NCI-H774 (cell line): ENCODE measurements at regions not wholly inside any gene's neighbourhood (a gene's known extent, or its start where the extent isn't known, plus 50 kb on each side); places are given as distances from the start of the nearest gene placed in this dataset.
"Not testable (repeated sequence)": the region's sequence is repeated elsewhere in the genome, so short reads cannot be mapped to it uniquely, and the experiment has no call there.

Experiments
- DNase-seq: peaks from one replicate; lab custom pipeline; 2025; lab: John Stamatoyannopoulos, UW

DNA sequence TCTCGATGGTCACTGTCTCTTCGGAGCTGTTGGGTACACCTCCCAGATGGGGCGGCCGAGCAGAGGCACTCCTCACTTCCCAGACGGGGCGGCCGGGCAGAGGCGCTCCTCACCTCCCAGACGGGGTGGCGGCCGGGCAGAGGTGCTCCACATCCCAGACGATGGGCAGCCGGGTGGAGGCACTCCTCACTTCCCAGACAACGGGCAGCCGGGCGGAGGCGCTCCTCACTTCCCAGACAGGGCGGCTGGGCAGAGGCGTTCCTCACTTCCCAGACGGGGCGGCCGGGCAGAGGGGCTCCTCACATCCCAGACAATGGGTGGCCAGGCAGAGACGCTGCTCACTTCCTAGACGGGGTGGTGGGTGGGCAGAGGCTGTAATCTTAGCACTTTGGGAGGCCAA, 112.6 kb upstream of the EGR2 start:
- not testable (repeated sequence) for DNase-seq

DNA sequence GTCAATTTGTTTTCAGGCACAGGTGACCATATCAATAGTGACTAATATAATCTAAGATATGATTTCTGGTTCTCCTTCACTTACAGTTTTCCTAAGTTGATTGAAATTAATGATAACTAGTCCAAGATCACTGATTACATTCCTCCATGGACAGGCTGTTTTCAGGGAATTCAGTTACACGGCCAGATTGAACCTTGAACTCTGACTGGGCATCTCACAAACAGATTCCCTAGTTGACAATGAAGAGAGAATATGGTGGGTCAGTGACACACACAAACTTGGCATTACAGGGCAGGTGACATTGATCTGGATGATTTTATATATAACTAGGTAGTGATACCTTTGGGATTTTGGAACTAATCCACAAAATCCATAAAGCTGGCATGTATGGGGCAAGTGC, 110.2 kb upstream of the EGR2 start:
- DNase-seq: no peak

DNA sequence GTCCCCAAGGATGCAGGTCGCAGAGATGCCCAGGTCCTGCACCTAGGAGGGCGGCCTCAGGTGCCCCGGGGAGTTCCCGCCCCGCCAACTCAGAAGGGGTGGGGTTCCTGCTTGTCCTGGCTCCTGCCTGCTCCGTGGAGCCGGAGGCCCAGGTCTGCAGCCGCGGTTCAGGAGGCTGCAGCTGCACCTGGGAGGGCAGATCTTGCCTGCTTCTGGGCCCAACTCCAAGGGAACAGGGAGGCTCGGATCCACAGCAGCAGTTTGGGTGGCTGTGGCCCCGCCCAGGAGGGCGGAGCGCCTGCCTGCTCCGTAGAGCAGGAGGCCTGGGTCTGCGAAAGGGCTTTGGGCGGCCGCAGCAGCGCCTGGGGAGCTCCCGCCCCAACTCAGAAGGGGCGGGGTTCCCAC, 108.2 kb upstream of the EGR2 start:
- DNase-seq: peak; percentile 88

DNA sequence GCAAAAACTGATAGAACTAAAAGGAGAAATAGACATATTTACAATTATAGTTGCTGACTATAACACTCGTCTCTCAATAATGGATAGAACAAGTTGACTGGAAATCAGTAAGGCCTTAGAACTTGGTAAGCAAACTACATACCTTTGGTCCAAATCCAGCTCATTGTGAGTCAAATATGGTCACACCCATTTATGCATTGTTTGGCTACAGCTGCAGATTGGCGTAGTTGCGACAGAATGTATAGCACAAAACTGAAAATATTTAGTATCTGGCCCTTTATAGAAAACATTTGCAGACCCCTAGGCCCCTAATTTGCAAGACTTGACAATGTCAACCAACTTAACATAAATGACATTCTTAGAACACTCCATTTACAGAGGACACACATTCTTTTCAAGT, 103.6 kb upstream of the EGR2 start:
- DNase-seq: no peak

DNA sequence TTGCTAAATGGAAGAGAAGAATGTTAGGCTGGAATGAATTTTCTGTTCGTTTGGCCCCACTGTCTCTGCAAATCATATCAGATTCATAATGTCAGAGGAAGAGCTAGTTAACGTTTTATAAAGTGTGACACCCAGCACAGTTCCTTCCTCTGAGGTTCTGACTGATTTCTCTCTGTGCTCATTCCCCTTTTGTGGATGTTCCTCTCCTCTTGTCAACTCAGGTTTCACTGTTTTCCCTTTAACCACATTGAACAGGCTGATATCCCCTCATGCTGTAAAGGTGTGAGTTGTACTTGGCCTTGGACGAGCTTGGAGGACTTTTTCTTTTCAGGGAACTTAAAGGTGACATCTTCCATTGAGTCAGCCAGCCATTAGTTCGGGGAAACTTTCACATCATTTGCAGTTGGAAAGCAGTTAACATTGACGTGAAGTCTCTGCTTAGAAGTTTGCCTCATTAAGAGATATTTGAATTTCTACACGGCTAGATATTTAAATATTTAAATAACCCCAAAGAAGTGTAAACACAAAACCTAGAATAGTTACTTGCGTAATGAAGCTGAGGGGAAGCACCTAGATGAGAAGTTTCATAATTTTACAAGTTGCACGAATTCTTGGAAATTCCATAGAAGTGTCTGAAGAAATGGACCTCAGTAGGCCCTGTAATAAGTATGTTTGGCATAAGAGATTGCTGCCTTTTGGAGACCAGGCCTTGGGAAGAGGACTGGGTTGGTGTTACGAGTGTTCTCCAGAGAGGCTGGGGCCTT, 101.5 kb upstream of the EGR2 start:
- DNase-seq: no peak

DNA sequence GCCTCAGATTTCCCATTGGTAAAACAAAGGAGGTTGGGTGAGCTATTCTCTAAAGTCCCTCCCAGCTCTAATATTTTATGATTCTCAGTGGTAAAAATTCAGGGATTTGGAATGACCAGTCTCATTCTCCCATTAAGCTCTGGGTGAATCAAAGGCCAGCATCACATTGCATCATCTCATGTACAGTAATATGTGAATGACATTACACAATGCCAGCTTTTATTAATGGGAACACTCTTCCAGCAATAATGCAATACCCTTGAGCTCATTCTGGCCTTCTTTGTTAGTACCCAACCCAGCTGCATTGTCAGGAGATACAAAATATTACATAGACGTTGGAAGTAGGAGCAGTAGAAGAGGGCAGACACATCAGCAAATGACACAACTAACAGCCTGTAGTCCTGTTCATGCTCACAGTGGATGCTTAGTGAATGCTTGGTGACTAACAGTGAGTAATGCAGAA, 100.0 kb upstream of the EGR2 start:
- no peak for DNase-seq

DNA sequence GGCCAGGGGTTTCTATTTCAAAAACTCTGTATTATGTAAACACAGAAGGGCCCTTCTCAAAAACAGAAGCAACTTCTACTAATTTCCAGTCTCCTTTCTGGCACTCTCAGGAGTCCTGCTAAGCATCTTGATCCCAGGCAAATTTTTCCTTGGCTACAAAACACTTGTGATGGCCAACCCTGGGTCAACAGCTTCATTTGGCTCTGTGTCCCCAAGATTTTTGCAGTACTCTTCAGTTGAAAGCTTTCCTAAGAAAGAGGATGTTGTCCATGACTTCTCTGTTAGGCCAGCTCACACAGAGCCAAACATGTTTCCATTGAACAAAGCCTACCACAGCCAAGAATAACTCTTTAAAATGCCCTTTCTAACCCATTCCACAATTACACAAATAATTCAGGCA, 99.0 kb upstream of the EGR2 start:
- no peak for DNase-seq

DNA sequence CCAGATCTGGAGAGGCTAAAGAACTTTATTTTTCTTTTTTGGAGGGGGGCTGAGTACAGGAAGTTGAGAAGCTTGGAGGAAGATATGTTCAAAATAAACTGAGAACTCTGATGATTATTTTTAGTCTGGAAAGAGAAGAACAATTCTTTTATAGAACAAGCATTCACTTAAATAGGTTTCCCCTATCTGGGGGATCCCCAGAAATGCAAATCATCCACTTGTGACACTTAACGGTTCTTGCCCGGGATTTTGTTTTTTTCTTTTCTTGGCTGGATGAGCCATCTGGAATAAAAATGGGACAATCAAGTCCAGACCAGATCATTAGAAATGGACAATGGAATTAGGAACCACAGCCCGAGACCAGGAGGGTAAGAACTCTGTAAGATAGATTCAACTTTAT, 95.9 kb upstream of the EGR2 start:
- no peak for DNase-seq

DNA sequence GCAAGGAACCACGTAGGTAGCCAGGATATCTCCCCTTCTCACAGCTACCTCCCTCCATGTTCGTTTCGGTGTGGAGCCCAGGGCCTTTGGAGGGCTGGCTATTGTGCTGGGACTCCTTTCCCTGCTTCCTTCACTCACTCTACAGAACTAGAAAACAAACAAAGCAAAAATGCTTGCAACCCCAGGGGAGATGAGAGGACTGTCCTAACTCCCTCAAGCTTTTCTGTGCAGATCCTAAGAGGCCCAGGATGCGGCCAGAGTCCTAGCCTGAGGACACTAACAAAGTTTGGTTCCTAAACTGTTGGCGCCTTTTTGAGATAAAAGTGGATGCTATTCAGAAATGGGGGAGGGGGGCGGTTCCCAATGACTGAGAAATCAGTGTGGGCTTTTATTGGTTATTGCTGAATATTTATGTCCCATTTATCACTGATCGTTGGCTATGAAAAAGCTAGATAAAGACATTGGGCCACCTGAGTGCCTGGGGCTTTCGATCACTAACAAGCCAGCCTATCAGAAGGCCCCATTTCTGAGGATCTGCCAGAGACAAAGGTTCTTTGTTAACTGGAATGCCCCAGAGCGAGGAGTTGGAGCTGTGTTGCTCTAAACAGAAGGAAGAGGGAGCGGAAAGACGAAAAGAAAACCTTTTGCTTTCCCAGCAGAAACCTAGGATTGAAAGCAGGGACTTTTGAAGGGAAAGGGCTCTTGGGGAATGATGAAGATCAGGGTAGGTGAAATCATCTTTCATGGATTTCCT, 95.2 kb upstream of the EGR2 start:
- no peak for DNase-seq

DNA sequence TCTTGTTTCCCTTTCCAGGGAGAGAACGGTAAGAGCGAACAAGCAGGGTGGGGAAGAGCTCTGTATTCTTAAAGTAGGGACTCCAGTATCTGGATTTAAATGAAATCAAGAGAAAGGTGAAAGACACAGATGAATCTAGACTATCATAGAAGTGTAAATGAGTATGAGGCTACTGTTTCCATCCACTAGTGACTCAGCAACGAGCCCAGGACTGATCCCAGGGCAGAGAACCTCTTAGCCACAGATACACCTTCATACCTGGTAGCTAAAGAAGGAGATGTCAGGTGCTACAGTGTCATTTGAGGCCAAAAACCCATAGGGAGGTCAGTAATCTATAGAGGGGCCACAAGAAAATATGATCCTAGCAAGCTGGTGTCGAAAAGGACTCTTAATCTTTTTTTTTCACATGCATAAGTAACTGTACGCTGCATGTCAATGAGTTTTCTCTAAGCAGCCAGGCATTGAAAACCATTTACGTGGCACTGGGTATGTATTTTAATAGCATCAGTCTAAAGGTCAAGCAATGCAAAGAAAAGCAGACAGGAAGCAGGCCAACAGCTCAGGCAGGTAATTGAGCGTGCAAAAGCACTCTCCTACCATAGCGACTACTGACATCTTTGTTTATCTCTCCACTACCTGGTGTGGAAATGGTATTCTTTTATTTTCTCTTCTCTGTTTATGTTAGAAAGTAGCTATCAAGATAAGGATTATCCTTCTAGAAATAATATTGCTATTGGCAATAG, 91.5 kb upstream of the EGR2 start:
- DNase-seq: peak; percentile 57

DNA sequence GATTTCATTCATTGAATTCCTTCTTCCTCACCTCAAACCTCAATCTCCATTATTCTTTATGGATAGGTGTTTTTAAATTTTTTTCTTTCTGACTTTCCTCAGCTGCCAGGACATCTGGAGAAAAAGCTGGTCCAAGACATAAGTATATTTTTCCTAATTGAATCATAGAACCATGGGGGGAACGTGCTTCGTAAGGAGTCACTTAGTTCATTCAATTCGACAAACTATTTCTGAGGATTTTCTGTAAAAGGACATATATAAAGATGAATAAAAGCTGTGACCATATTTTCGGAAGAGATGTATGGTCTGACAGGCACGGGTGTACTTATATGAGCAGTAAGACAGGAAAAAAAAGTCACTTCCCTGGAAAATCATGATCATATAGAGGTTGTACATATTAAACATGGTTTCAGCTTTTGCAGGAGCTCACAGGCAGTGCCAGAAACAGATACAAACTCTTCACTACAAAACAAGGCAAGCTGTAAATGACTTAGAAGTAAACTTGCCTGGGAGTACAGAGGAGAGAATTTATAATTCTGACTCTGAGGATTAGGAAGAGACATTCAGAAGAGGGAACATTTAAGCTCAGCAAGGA, 88.2 kb upstream of the EGR2 start:
- DNase-seq: no peak

DNA sequence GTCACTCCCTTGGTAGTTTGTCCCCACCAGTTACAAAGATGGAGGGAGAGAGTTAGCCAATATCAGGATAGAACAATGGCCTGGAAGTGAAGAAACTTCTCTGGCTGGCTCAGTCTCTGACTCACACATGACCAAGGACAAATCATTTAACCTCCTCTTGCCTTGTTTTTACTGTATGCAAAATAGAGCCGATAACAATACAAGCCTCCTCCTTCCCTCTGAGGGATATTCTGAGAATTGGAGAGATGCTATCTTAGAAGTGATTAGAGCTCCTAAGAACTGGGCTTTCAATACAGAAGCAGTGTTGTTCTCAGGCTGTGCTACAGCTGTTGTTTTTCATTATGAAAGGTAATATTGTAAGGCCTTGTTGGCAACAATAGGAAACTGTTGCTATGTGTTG, 87.7 kb upstream of the EGR2 start:
- DNase-seq: no peak

DNA sequence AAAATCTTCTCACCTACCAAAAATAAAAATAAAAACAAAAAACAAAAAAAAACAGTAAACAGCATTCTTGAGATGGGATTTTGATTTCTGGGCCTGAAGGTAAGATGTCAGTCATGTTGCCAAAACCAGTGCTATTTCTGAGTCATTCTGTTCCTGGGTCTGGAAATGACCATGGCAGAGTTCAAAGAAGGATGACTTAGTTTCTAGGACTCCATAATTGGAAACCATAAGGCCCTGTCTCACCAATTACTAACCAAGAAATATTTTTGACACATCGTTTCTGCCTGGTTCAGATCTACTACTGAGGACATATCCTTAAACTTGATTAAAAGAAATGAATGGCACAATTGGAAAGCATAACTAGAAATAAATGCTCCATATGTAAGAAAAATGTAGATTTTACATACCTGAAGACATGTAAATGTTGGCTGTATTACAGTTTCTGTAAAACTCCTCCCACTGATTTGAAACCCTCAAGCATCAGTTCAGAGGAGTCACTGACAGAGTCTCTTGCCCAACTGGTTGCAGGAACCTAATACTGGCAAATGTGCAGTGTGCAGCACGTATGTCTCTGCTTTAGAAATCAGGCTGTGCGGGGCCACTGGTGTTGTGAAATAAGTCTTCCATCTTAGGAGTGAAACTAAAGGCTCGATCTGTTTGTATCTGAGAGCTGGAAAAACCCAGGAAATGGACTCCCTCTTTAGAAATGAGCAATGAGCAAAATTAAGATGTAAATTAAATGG, 84.8 kb upstream of the EGR2 start:
- DNase-seq: no peak

DNA sequence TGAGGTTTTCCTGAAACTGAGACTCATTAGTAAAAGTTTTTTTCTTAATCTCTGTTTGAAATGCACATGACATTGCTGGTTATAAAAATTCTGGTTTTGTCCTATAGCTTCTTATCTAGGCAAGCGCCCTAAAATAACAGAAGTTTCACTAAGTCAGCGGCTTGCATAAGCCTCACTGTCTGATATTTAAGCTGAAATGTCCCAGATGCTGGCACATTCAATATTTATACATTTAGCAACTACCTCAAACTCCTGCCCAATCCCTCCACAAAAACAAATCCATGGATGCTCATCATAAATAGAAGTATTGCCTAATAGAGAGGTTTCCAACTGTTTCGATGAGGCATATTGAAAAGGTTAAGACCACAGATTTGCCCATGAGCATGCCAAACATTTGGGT, 83.1 kb upstream of the EGR2 start:
- no peak for DNase-seq

DNA sequence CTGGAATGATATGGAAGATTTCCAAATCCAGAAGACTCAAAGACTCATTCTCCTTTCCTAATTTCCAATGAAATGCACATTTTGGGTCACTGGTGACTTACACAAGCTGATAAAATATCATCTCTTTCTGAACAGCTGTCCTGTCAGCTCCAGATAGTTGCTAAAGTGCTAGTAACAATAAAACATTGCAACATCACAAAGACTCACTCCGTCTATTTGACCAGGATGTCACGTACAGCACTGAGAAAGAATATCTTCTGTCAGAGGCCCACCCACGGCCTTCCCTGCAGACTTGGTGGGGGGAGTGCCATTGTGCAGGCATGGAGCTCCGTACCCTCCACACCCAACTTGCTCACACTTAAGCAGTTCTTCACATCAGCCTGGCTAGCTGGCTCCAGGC, 78.9 kb upstream of the EGR2 start:
- no peak for DNase-seq

DNA sequence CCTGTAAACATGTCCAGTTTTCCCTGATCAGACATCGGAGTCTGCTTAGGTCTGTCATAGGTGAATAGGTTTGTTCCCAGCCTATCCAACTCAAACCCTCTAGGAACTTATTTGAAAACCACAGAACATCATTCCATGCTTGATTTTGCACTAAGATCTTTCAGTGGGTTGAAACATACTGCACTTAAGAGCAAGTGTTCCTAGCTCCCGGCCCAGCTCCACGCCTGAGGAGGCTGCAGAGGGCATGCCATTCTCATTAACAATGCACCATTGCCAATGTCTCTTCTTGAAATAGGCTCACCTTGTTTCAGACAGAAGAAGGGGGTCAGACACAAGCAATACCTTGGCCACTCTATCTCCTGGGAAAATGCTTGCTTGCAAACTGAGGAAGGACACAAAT, 78.0 kb upstream of the EGR2 start:
- DNase-seq: no peak

DNA sequence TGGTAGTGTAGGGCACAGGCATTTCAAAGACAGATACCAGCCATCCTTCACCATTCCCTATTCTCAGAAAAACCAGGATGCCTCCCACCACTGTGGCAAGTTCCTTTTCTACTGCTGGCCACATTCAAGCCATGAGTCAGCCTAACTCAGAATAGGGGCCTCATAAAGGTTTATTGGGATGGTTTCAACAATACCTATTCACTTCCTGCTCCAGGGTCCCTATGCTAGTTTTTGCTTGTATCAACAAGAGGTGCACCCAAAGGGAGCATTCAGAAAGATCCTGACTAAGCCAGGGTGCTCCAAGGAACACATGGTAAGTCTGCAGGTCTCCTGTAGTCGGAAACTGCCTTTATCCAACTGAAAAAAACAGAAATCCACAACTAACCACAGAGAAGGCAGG, 76.9 kb upstream of the EGR2 start:
- DNase-seq: no peak

DNA sequence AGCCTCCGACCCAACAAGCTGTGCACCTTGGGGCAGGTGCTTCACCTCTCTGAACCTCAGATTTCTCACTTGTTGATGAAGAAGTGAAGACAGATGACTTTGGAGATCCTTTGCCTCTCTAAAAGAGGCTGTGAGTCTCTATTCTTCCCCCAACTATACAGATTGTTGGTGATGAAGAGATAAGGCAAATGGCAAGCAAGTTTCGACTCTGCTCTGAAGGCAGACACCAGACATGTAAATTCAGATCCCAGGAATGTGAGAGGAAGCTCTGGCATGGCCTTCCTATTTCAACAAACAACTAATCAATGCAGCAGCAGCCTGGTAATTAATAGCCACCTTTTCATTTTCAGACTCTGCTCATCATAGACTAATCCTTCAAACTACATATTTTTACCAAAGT, 74.2 kb upstream of the EGR2 start:
- DNase-seq: no peak

DNA sequence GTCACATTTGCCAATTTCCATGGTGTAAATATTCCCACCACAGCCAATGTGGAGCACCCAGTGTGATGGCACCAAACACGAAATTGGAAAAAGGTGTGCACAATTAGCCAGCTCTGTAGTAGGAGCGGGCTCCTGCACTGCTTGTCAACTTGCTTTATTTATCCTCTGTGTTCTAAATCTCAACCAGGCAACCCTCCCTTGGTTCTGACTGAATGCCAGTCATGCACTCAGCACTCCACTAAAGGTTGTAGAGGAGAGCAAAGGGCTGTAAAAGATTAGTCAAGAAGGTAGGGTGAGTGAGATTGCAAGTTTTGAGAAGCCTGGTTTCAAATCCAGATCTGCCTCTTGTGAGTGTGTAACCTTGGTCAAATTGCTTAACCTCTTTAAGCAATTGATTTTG, 71.5 kb upstream of the EGR2 start:
- no peak for DNase-seq

DNA sequence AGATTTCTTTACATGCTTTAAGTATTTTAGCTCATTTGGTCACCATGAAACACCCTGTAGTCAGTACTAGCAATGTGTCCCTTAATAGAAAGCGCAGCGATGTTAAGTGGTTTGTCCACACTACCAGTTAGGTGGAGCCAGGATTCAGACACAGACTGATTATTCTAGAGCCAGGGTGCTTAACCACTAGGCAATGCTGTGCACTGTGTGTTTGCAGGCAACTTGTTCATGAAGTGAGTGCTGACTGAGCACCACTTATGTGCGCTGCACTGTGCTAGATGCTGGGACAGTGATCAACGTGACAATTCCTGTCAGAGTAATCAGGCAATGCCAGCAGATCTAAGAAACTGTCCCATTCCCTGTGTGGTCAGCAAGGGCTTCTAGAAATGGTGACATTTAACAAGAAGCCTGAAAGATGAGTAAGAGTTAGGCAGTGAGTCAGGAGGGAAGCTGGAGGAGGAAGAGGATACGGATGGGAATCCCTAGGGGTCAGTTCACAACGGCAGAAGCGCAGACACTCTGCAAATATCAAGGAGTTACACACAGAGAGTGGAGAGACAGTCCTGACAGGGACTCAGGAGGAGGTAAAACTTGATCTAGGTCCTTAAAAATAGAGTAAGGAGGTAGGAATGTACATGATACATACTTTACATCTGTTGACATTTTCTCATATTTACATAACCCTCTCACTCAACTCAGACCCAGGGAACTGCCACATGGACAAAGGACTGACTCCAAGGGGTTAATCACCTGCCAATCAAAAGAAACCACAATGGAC, 69.7 kb upstream of the EGR2 start:
- DNase-seq: peak; percentile 20

DNA sequence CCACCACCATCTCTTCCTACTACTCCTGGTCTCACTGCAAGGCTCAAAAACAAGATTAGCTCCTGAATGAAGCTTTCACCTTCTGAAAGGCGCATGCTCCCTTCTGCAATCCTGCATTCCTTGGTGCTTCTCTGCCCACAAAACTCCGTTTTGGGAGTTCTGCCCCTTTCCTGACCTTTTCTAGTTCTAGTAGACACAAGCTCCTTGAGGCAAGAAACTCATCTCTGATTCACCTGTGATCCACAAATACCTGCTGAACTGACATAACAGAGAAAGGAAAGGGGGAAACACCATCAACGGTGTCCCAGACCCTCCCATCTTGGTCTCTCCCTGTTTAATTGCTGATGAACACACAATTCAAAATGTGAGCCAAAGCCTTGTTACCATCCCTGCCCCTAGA, 64.0 kb upstream of the EGR2 start:
- no peak for DNase-seq
